HG03457 (cell line): ENCODE measurements at regions not wholly inside any gene's neighbourhood (a gene's known extent, or its start where the extent isn't known, plus 50 kb on each side); places are given as distances from the start of the nearest gene placed in this dataset.

Source experiments
- ATAC-seq: cut with Tn5 transposase; IDR thresholded peaks from one replicate; pipeline ENCODE4 v1.9.1; 2021; ENCODE audit warnings: moderate number of reproducible peaks; ENCODE audit not compliant: unreplicated experiment

- no peak for ATAC-seq
Observed at GRCh38 chr2:226440127-226440918, 359.3 kb downstream of the IRS1 start.

- ATAC-seq, result no peak
Observed at GRCh38 chr2:226439337-226439736, 360.3 kb downstream of the IRS1 start.

GRCh38 chr2:226435146-226435545 is 364.5 kb downstream of the IRS1 start:
- no peak for ATAC-seq

GRCh38 chr2:226434702-226435101 is 364.9 kb downstream of the IRS1 start:
- ATAC-seq, result no peak

GRCh38 chr2:226431288-226431948 is 368.2 kb downstream of the IRS1 start:
- no peak for ATAC-seq

- no peak for ATAC-seq
Observed at GRCh38 chr2:226429476-226429875, 370.1 kb downstream of the IRS1 start.

GRCh38 chr2:226427538-226428307 is 371.9 kb downstream of the IRS1 start:
- ATAC-seq, result no peak

GRCh38 chr2:226426292-226426736 is 373.3 kb downstream of the IRS1 start:
- ATAC-seq, result no peak

GRCh38 chr2:226424971-226425370 is 374.6 kb downstream of the IRS1 start:
- no peak for ATAC-seq

GRCh38 chr2:226423498-226423960 is 376.1 kb downstream of the IRS1 start:
- ATAC-seq, result peak; percentile 82

- ATAC-seq, result no peak
Observed at GRCh38 chr2:226420646-226421045, 379.0 kb downstream of the IRS1 start.

GRCh38 chr2:226418521-226418920 is 381.1 kb downstream of the IRS1 start:
- ATAC-seq, result no peak

GRCh38 chr2:226414335-226414734 is 385.3 kb downstream of the IRS1 start:
- no peak for ATAC-seq

GRCh38 chr2:226413498-226414130 is 386.0 kb downstream of the IRS1 start:
- ATAC-seq, result no peak

- ATAC-seq, result no peak
Observed at GRCh38 chr2:226411727-226412360, 387.8 kb downstream of the IRS1 start.

- no peak for ATAC-seq
Observed at GRCh38 chr2:226411205-226411604, 388.4 kb downstream of the IRS1 start.

GRCh38 chr2:226410247-226410835 is 389.3 kb downstream of the IRS1 start:
- ATAC-seq, result no peak

GRCh38 chr2:226409134-226409533 is 390.5 kb downstream of the IRS1 start:
- no peak for ATAC-seq

- ATAC-seq, result no peak
Observed at GRCh38 chr2:226408141-226408540, 391.5 kb downstream of the IRS1 start.

GRCh38 chr2:226407135-226407534 is 392.5 kb downstream of the IRS1 start:
- no peak for ATAC-seq
